IMR-90 (cell line): ENCODE measurements at regions not wholly inside any gene's neighbourhood (a gene's known extent, or its start where the extent isn't known, plus 50 kb on each side); places are given as distances from the start of the nearest gene placed in this dataset.

ENCODE experiments used
- CEBPB ChIP-seq: IDR thresholded peaks from 2 replicates; pipeline ENCODE4 v1.6.1; 2012; ENCODE audit warnings: low read depth, low read length, improper control_type of control experiment
- CTCF ChIP-seq: conservative IDR thresholded peaks from 2 replicates; pipeline ENCODE4 v1.5.1; 2012; ENCODE audit warnings: mild to moderate bottlenecking, low read depth, low read length, improper control_type of control experiment
- MAZ ChIP-seq: IDR thresholded peaks from 2 replicates; pipeline ENCODE4 v1.6.1; 2012; ENCODE audit warnings: low read depth, mild to moderate bottlenecking, low read length, improper control_type of control experiment, moderate library complexity, borderline replicate concordance
- MXI1 ChIP-seq: IDR thresholded peaks from 2 replicates; pipeline ENCODE4 v1.6.1; 2012; ENCODE audit warnings: low read depth, mild to moderate bottlenecking, low read length, moderate library complexity, borderline replicate concordance
- POLR2A ChIP-seq: IDR thresholded peaks from 2 replicates; pipeline ENCODE4 v1.6.1; 2012; ENCODE audit warnings: mild to moderate bottlenecking, low read depth, low read length
- RAD21 ChIP-seq: IDR thresholded peaks from 2 replicates; pipeline ENCODE4 v1.6.1; 2012; ENCODE audit warnings: low read length, improper control_type of control experiment
- RCOR1 ChIP-seq: IDR thresholded peaks from 2 replicates; pipeline ENCODE4 v1.6.1; 2012; ENCODE audit warnings: mild to moderate bottlenecking, low read length, improper control_type of control experiment; ENCODE audit not compliant: insufficient replicate concordance
- RFX5 ChIP-seq: IDR thresholded peaks from 2 replicates; pipeline ENCODE4 v1.8.0; 2012; ENCODE audit warnings: low read depth, mild to moderate bottlenecking, low read length, moderate library complexity
- SMC3 ChIP-seq: fragments of 150-350 bp; IDR thresholded peaks from 2 replicates; pipeline ENCODE4 v1.6.1; 2016; ENCODE audit warnings: low read depth, mild to moderate bottlenecking, antibody characterized with exemption, low read length, moderate library complexity
- USF2 ChIP-seq: fragments of 150-350 bp; IDR thresholded peaks from 2 replicates; pipeline ENCODE4 v1.6.1; 2017; ENCODE audit warnings: mild to moderate bottlenecking, antibody characterized with exemption, low read length, low read depth

DNA sequence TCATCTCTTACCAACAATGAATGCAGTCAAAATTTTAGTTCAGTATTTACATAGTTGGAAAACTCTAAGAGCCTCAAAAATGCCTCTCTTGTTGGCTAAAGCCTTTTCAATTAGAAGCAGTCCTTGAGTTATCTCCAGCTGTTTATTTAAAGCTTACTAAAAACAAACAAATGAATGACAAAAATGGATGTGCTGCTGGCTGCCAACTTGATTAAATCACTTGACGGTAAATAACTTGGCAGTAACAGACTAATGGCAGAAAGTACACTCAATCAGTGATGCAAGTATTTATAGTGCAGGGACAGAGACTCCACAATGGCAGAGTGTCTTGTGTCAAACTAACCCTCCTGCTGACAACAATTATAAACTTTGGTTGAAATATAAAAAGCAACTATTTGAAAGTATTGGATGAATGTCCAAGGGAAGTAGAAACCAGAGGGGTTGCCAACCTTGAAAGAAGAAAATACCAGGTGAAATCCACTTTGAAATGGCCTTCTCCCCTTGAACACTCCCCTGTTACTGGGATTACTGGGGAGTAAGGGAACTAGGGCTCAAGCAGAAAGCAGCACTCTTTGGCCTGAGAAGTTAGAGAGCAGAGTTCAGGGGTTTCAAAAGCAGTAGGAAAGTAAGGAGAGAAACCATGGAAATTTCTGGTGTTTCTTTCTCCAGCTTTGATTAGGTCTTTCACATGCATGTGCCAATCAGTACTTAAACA is 245.2 kb upstream of the SPHKAP start:
- no peak for TF ChIP-seq CTCF
- no peak for TF ChIP-seq POLR2A
- TF ChIP-seq MAZ: no peak
- TF ChIP-seq RFX5: no peak
- TF ChIP-seq RAD21: no peak
- TF ChIP-seq CEBPB: no peak
- TF ChIP-seq RCOR1: no peak
- TF ChIP-seq USF2: no peak
- TF ChIP-seq SMC3: no peak
- TF ChIP-seq MXI1: no peak
